Hindlimb muscle (tissue), 1 donor: ENCODE measurements at regions not wholly inside any gene's neighbourhood (a gene's known extent, or its start where the extent isn't known, plus 50 kb on each side); places are given as distances from the start of the nearest gene placed in this dataset.
A peak's percentile ranks its signal among the peaks of the same experiment; 100 is the strongest.
"Not testable (repeated sequence)": the region's sequence is repeated elsewhere in the genome, so short reads cannot be mapped to it uniquely, and the experiment has no call there.

Source experiments
- DNase-seq: peaks from one replicate; pipeline ENCODE4 v3.0.0-alpha.2; 2013

- no peak for DNase-seq
These were observed 116.8 kb upstream of the BEND6 start for GRCh38 chr6:56838016-56838555.

- DNase-seq, result no peak
These were observed 117.5 kb upstream of the BEND6 start for GRCh38 chr6:56837322-56837894.

- DNase-seq, result no peak
These were observed 119.3 kb upstream of the BEND6 start for GRCh38 chr6:56835612-56836011.

GRCh38 chr6:56833873-56834272 is 121.0 kb upstream of the BEND6 start:
- DNase-seq, result no peak

GRCh38 chr6:56833127-56833791 is 121.6 kb upstream of the BEND6 start:
- DNase-seq, result no peak

- DNase-seq, result no peak
These were observed 122.7 kb upstream of the BEND6 start for GRCh38 chr6:56832225-56832624.

GRCh38 chr6:56831334-56831733 is 123.6 kb upstream of the BEND6 start:
- no peak for DNase-seq

GRCh38 chr6:56827908-56828649 is 126.8 kb upstream of the BEND6 start:
- DNase-seq, result no peak

- not testable (repeated sequence) for DNase-seq
These were observed 130.5 kb upstream of the BEND6 start for GRCh38 chr6:56824431-56824830.

GRCh38 chr6:56821005-56821432 is 133.9 kb upstream of the BEND6 start:
- no peak for DNase-seq

GRCh38 chr6:56820060-56820459 is 134.8 kb upstream of the BEND6 start:
- DNase-seq, result no peak

- DNase-seq, result no peak
These were observed 135.3 kb upstream of the BEND6 start for GRCh38 chr6:56819604-56820003.

- DNase-seq, result no peak
These were observed 138.5 kb upstream of the BEND6 start for GRCh38 chr6:56816370-56816769.

- no peak for DNase-seq
These were observed 139.5 kb upstream of the BEND6 start for GRCh38 chr6:56815436-56815835.

- no peak for DNase-seq
These were observed 140.1 kb upstream of the BEND6 start for GRCh38 chr6:56814802-56815201.

GRCh38 chr6:56814308-56814707 is 140.6 kb upstream of the BEND6 start:
- DNase-seq, result no peak

- not testable (repeated sequence) for DNase-seq
These were observed 142.1 kb upstream of the BEND6 start for GRCh38 chr6:56812851-56813250.

GRCh38 chr6:56808871-56809359 is 146.0 kb upstream of the BEND6 start:
- no peak for DNase-seq

GRCh38 chr6:56807989-56808337 is 146.9 kb upstream of the BEND6 start:
- no peak for DNase-seq

- DNase-seq, result no peak
These were observed 147.4 kb upstream of the BEND6 start for GRCh38 chr6:56807326-56807988.

GRCh38 chr6:56806368-56806767 is 148.5 kb upstream of the BEND6 start:
- no peak for DNase-seq

- peak; percentile 13 for DNase-seq
These were observed 149.9 kb upstream of the BEND6 start for GRCh38 chr6:56804996-56805395.

GRCh38 chr6:56803594-56803993 is 151.3 kb upstream of the BEND6 start:
- no peak for DNase-seq
